HG03135 (cell line): ENCODE measurements at regions not wholly inside any gene's neighbourhood (a gene's known extent, or its start where the extent isn't known, plus 50 kb on each side); places are given as distances from the start of the nearest gene placed in this dataset.

Experiments used
- ATAC-seq: cut with Tn5 transposase; IDR thresholded peaks from one replicate; pipeline ENCODE4 v1.9.1; 2021; ENCODE audit warnings: mild to moderate bottlenecking, moderate library complexity; ENCODE audit not compliant: unreplicated experiment

GRCh38 chr14:101224356-101225156 lies 321.0 kb upstream of the RTL1 start:
- ATAC-seq: no peak

- ATAC-seq: no peak
These were observed 321.9 kb upstream of the RTL1 start for GRCh38 chr14:101225157-101226152.

DNA sequence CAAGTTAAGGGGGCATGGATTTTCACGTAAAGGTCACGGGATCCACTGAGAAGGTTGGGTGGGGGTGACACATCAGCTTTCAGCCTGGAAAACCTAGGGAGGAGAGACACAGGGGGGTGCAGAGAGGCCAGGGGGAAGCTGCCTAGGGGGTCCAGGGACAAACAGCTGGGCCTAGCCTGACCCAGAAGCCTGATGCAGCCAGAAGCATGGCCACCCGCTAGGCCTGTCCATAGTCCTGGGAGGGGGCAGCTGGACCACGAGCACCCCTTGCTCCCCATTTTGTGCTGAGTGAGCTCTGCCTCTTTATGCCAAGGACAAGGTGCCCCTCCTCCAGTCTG lies 322.7 kb upstream of the RTL1 start:
- ATAC-seq: no peak

DNA sequence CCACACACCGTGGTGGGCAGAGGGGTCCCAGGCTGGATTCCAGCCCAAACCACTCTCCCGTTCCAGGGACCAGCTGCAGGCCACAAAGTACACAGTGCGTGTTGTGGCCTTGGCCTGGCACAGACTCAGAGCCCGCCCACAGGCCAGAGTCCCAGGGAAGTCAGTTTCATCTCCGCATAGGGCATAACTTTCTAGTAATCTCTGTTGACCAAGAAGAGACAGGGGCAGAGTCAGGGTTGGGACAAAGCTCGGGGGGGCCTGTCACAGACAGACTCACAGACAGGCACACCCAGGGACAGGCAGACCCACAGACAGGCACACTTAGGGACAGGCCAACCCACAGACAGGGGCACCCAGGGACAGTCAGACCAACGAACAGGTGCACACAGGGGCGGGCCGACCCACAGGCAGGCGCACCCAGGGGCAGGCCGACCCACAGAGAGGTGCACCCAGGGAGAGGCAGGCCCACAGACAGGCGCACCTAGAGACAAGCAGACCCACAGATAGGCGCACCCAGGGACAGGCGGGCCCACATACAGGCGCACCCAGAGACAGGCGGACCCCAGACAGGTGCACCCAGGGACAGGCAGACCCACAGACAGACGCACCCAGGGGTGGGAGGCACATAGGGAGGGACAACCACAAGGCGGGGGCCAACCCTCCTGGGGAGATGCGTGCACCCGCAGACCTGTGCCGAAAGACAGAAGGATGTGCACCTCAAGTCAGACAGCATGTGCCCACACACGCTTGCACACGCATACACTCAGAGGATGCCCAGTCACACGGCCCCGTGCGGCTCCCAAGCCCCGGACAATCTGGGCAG lies 323.3 kb upstream of the RTL1 start:
- ATAC-seq: no peak

DNA sequence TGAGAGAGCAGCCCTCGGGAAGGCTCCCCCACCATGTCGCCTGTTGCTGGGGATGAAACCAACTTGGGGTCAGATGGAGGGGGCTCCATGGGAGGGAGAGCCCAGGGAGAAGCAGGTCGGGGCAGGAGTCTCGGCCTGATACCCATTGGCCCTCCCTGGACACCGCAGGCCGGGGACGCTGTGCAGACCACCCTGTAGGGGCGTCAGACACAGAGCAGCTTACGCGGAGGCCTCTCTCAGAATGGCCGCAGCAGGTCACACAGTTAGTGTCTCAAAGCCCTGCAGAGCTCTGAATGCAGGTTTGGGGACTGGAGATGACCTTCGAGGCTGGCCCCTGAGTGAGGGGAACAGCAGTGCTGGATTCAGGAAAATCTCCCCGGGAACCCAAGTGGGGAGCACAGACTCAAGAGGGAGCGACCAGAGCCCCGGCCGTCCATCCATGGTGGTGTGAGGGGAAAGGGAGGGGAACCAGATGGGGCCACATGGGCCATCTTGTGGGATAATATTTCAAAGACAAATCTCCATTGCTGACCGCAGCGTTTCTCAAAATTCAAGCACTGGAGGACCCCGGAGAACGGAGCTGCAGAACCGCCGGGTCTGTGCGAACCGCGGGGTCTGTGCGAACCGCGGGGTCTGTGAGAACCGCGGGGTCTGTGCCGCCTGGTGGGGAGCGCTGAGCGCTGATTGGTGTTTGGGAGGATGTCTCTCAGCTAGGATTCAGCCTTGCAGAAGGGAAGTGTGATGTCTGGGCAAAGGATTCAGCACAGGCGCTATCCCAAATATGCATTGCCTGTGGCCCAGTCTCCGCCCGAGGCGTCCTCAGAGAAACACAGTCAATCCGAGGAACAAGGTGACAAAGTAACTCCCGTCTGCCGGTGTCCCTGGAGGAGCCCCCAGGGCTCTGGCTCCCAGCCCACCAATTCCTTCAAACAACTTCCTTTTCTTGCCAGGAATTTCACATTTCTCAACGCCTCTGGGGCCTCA lies 324.4 kb upstream of the RTL1 start:
- no peak for ATAC-seq

GRCh38 chr14:101228949-101229541 lies 325.5 kb upstream of the RTL1 start:
- no peak for ATAC-seq

- no peak for ATAC-seq
These were observed 326.1 kb upstream of the RTL1 start for GRCh38 chr14:101229666-101230065.

- ATAC-seq: no peak
These were observed 326.8 kb upstream of the RTL1 start for GRCh38 chr14:101230161-101230850.

GRCh38 chr14:101230851-101231550 lies 327.5 kb upstream of the RTL1 start:
- no peak for ATAC-seq

DNA sequence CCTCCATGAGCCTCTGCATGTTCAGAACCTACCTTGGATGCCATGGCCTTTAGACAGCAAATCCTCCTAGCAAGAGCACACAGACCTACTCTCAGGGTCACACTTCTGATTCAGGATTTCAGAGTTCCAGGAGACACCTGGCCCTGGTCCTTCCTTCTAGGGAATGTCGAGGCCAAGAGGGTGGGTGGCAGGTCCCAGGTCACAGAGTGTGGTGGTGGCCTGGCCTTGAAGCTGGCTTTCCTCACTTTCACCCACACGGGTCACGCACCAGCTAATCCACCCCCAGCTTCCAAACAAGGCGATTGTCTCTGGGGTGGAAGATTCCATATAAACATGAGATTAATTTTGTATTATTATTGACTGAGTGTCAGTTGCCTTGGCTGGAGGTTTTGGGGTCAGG lies 328.3 kb upstream of the RTL1 start:
- no peak for ATAC-seq

DNA sequence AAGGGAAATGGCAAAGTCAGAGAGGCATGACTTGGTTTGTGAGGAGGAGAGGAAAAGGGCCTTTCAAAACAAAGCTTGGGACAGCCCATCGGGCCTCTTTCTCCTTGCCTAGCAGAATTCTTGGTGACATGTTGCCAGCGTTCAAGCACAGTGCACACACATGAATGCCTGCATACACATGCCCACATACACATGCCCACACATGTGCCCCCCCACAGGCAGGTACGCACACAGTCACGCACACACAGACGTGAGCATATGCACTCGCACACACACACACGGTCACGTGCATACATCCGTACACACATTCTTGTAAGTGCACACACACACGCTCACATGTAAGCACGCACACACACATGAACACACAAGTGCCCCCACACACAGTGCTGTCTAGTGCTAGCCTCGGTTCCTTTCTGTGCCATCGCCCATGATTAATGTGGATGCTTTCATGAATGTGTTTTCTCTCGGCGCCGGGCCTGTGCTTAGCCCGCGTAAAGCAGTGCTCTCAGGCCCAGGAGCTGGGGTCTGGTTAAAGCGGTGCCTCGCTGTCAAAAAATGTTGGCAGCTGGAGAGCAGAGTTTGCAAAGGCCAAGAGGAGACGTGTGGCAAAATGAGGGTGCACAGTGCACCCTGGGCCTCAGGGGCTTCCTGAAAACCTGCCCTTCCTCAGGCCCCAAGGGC lies 328.8 kb upstream of the DIO3 start:
- no peak for ATAC-seq

DNA sequence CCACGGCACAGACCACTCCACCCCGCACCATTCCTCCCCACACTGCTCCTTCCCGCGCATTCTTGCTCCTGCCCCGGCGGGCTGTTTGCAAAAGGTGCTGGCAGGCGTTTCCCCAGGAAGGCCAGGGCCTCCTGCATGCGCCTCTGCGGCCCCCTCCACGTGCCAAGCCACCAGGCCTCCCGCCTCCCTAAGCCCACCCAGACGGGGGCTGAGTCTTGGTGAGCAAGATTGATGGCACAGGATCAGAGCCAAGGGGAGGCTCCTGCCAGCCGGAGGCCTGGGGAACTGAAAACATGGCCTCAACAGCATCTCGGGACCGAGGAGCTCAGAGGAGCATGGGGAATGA lies 328.3 kb upstream of the DIO3 start:
- no peak for ATAC-seq

DNA sequence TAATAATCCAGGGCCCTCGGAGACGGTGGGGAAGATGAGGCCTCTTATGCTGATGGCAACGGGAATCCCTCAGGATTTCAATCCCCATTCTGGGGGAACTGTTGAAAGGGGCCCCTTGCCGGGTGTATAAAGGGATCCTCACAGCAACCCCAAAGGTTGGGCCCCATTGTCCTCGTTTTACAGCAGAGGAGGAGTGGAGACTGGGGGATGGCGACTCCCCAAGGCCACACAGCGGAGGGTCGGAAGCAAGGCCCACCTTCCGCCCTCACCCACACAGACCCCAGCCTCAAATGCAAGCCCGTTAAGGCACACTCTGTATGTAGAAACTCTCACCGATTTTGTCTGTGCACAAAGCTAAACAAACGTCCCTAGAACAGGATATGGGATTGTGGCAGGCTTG lies 327.9 kb upstream of the DIO3 start:
- no peak for ATAC-seq

- no peak for ATAC-seq
These were observed 327.5 kb upstream of the DIO3 start for GRCh38 chr14:101233808-101234207.

DNA sequence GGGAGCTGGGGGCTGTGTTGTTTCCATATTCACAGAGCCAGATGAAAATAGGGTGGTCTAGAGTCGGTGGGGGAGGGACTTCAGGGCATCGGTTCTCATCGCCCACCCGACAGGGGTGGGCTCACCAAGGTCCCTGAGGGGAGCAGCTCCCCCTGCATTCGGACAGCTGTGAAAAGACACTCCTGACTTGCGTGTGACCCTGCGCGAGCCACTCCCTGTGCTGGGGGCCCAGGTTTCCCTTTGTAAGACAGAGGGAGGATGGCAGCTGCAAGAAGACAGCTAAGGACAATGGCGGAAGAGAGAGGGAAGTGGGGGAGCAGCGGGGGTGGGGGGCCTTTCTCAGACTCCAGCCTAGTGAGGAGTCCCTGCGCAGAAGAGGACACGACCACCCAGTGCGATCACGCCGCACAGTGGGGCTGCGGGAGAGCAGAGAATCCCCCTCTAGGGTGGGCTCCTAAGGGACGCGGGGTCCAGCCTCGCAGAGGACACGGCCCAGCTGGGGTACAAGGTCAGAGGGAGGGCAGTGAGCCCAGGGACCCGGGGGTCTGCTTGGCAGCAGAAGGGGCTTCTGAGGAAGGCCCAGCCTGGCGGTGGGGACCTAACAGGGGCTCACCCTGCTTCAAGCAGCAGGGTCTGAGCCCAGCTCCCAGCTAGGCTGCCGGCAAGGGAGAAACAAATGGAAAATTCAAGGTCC lies 326.9 kb upstream of the DIO3 start:
- no peak for ATAC-seq

GRCh38 chr14:101234999-101235334 lies 326.3 kb upstream of the DIO3 start:
- ATAC-seq: no peak

GRCh38 chr14:101235335-101236103 lies 325.8 kb upstream of the DIO3 start:
- ATAC-seq: no peak
